GM13976 (cell line): ENCODE measurements at regions not wholly inside any gene's neighbourhood (a gene's known extent, or its start where the extent isn't known, plus 50 kb on each side); places are given as distances from the start of the nearest gene placed in this dataset.

ENCODE experiments used
- DNase-seq: peaks from one replicate; pipeline ENCODE4 v3.0.0; 2012; ENCODE audit warnings: low spot score
- in situ Hi-C: fragments of 300-500 bp; cut with MboI; formaldehyde crosslinking; loops from one replicate; pipeline ENCODE4 v1.12.0; 2022; ENCODE audit warnings: low sequenced_read_pairs, mixed read lengths, inconsistent platforms; ENCODE audit not compliant: unreplicated experiment
- TF ChIP-seq, protein P1 (sequence below): IDR thresholded peaks from 2 replicates; pipeline ENCODE4 v1.5.1; 2012; ENCODE audit warnings: borderline replicate concordance, mild to moderate bottlenecking; ENCODE audit not compliant: insufficient read depth; ENCODE audit errors: extremely low read depth, missing control alignments, control extremely low read depth

DNA sequence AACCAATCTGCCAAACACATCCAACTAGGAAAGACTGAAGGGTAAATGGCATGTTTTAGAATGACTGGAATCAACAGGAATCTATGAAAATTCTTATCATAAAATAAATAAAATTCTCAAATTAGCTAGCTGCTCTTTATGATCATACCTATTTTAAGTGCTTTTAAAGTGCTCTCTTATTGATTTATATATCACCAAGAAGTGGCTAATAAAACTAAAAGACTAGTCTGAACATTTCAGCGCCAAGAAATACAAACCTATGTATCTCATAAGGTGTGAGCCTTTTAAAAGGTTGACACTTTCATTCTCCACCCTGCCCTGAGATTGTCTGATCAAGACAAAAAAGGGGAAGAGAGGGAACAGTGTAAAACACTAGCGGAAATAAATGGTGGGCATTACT lies 136.8 kb upstream of the ARHGAP42 start:
- no peak for DNase-seq
- TF ChIP-seq, protein P1, sequence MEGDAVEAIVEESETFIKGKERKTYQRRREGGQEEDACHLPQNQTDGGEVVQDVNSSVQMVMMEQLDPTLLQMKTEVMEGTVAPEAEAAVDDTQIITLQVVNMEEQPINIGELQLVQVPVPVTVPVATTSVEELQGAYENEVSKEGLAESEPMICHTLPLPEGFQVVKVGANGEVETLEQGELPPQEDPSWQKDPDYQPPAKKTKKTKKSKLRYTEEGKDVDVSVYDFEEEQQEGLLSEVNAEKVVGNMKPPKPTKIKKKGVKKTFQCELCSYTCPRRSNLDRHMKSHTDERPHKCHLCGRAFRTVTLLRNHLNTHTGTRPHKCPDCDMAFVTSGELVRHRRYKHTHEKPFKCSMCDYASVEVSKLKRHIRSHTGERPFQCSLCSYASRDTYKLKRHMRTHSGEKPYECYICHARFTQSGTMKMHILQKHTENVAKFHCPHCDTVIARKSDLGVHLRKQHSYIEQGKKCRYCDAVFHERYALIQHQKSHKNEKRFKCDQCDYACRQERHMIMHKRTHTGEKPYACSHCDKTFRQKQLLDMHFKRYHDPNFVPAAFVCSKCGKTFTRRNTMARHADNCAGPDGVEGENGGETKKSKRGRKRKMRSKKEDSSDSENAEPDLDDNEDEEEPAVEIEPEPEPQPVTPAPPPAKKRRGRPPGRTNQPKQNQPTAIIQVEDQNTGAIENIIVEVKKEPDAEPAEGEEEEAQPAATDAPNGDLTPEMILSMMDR: no peak
- in situ Hi-C loops: no loop called here

DNA sequence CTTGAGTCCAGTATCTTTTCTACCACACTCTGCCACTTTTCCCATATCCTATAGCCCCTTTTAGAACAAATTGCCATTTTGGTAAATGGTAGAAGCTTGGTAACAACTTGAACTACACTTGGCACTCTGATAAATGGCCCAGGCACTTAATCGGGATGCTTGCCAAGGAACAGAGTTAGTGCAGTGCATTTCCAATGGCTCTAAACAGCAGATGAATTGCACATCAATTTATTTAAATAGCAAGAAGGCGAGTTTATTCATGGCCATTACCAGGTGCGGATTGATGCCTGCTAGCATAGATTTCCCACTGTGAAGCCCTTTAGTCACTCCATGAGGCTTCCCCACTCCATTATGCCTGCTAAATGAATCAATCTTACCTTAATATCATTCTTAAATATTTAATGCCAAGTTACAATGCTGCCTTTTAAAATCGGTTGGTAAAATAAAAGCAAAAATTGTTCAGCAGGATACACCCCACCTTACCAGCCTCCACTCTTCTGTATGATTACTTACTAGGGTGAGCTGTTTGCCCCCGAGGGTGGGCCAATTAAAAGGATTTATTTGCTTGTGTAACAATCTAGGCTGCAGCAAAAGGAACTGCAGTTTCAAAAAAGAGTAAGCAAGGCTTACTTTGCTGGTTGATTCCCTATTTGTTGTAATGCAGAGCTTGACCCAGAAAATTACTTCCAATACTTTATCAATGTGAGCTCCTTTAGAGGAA lies 136.0 kb upstream of the ARHGAP42 start:
- in situ Hi-C loops: no loop called here
- TF ChIP-seq, protein P1: no peak
- DNase-seq: no peak

DNA sequence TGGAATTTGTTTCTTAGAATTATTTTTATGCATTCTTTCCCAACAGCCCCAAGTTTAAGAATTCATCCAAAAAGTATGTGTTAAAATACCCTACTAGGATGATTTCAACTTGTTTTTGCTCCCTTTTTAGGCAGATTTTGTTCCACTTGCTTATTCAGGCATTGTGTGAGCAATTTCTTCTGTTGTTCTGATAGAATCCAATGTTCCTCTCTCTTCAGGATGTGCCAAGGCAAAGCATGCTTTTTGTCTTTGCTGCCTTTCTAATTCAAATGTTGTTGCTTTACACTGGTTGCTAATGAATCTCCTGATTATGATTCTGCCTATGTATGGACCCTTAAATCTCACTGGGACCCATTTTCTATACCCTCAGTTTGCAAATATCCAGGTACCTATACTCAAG lies 131.2 kb upstream of the ARHGAP42 start:
- DNase-seq: no peak
- TF ChIP-seq, protein P1: no peak
- in situ Hi-C loops: no loop called here

DNA sequence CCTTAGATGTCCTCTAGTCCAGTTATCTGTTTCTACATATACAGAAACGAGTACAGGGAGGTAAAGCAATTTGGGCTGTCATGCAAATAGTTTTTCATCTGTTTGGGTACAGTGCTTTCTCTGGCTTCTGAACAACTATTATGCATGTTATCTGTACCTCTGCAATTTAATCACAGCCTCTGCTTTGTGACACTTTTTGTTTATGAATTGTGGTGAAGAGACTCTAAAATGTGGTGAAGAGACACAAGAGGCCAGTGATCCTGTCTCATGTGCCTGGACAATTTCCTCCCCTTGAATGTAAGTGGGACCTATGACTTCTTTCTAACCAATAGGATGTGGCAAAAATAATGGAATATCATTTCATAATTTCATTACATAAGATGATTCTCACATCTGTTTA lies 130.3 kb upstream of the ARHGAP42 start:
- in situ Hi-C loops: no loop called here
- TF ChIP-seq, protein P1: no peak
- DNase-seq: no peak

DNA sequence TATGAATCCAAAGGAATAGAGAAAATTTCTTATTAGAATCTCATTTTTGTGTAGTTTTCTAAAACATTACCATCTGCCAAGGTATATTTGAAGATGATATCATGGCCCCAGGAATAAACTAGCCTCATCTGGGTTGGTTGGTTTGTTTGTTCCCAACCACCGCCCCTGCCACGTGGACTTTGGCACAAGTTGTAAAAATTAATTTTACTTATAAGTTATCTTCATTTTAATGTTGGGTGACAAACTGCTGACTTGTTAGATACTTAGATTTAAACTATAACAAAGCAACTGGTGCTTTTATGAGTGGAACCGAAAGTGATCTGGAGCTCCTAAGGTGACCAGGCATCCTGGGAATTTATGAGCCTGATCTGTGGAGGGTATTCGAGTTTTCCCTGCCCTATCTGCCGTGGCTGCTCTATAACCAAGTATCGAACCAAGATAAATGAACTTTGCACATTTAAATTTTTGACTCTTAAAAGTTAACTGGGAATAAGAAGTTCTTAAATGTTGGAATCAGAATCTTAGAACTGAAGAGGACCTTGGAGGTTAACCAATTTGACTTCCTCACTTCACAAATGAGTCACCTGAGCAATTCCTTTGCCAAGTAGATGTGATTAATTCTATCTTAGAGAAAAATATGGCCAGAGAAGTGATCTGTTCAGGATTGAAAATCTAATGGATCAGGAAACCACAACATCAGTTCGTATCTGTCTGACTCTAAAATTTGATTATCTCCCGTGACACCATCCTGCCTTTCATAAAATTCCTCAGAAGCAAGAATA lies 129.1 kb upstream of the ARHGAP42 start:
- TF ChIP-seq, protein P1: no peak
- in situ Hi-C loops: no loop called here
- DNase-seq: no peak

DNA sequence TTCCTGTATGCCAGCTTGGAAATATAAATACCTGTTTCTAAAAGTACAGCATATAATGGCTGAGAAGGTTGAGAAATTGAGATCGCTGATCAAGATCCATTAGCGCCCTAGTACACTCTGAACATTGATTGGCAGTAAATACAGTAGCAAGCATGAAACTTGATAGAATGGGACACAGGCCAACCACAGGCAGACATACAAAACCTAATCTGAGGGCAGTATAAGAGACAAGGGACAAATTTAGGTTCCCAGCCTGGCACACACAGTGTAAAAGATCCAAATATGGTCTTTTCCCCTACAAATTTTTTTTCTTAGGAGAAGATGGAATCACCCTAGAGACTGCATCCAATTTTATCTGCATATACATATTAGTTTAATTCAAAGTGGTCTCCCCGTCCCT lies 126.5 kb upstream of the ARHGAP42 start:
- TF ChIP-seq, protein P1: no peak
- no peak for DNase-seq
- in situ Hi-C loops: no loop called here
